Midbrain (tissue), 1 donor: ENCODE measurements at regions not wholly inside any gene's neighbourhood (a gene's known extent, or its start where the extent isn't known, plus 50 kb on each side); places are given as distances from the start of the nearest gene placed in this dataset.
"Not testable (repeated sequence)": the region's sequence is repeated elsewhere in the genome, so short reads cannot be mapped to it uniquely, and the experiment has no call there.

ENCODE experiments used
- DNase-seq: peaks from one replicate; lab custom pipeline; 2025; lab: John Stamatoyannopoulos, UW

DNA sequence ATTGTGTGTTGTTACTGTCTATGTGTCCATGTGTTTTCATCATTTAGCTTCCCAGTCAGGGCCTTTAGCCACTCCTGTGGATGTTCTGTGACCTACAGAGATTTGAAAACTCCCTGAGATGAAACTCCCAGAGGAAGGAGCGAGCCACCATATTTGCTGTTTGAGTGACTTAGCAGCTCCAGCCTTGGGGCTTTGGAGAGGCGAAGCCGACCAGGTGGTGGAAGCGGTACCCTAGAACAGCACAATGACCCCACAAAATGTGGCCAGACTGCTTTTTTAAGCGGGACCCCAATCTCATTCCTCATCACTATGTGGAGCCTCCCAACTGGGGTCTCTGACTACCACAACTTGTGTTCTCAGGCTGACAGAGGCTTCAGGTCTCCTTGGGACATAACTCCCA lies 323.9 kb upstream of the KCND2 start:
- no peak for DNase-seq

DNA sequence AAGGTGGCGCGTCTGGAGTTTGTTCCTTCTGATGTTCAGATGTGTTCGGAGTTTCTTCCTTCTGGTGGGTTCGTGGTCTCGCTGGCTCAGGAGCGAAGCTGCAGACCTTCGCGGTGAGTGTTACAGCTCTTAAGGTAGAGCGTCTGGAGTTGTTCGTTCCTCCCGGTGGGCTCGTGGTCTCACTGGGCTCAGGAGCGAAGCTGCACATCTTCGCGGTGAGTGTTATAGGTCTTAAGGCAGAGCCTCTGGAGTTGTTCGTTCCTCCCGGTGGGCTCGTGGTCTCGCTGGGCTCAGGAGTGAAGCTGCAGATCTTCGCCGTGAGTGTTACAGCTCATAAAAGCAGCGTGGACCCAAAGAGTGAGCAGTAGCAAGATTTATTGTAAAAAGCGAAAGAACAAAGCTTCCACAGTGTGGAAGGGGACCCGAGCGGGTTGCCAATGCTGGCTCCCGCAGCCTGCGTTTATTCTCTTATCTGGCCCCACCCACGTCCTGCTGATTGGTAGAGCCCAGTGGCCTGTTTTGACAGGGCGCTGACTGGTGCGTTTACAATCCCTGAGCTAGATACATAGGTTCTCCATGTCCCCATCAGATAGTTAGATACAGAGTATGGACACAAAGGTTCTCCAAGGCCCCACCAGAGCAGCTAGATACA lies 322.5 kb upstream of the KCND2 start:
- not testable (repeated sequence) for DNase-seq

DNA sequence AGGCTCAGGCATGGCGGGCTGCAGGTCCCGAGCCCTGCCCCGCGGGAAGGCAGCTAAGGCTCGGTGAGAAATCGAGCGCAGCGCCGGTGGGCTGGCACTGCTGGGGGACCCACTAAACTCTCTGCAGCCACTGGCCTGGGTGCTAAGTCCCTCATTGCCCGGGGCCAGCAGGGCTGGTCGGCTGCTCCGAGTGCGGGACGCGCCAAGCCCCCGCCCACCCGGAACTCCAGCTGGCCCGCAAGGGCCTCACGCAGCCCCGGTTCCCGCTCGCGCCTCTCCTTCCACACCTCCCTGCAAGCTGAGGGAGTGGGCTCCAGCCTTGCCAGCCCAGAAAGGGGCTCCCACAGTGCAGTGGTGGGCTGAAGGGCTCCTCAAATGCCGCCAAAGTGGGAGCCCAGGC lies 321.4 kb upstream of the KCND2 start:
- not testable (repeated sequence) for DNase-seq

DNA sequence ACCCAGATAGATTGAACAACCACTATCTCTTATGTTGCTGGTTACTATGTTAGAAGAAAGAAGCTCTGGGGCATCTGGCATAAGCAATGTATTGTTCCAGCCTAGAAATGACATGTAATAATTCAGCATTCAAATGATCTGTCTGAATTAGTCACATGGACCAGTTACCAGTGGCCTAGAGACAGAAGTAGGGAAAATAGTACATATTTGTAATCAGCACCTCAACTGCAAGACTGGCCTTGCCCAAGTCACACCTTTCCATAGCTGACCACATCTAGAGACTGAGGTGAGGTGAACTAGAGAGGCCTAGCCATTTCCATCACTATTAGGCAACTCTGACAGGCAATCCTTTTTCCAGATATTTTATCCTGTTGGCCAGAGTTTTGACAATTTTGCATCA lies 315.6 kb upstream of the KCND2 start:
- no peak for DNase-seq

DNA sequence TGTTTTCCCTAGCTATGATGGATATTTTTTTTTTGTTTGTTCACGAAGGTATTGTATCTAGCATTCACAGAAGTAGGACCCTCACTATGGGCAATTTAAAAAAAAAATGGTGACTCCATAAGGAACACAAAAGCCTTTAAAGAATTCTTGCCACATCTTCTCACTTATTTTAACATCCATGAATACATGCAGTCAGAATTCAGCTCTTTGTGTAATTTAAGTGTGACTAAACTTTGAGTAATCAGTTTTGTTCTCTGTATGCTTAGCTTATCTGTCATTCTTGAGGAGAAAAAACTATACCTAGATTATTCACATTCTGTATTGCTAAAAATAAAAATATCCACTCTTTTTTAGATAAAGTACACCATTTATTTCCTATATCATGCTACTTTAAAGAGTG lies 313.2 kb upstream of the KCND2 start:
- DNase-seq, result no peak

DNA sequence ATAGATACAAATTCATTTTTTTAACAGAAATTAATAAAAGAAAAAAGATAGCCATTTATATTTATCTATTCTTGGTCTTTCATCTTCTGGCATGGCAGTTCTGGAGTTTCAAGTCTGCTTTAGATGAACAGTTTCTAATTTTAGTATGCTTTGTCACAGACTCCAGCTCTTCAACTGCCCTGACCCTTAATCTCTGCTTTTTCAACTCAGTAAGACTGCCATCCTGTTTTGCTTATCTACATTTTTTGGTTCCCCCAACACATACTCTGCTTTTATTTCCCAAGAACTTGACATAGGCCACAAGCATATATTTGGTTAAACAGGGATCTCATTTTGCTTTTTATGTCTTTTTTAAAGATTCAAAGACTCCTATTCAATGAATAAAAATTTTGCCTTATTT lies 309.3 kb upstream of the KCND2 start:
- DNase-seq, result no peak

DNA sequence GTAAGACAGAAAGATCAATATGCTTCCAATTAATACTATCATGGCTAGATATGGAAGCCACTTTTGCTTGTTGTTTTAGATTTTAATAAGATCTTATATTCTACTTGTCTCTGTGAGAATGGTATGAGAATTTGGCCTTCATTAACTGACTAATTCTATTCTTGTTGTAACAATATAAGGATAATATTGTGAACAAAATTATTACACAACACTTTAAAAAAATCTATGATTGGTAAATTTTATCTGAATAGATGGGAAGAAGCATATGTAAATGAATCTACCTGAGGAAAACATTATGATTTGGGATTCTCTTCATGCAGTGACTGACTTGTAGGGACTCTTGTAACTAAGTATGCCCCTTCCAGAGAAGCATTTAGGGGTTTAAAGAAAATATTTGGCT lies 308.9 kb upstream of the KCND2 start:
- DNase-seq, result no peak

DNA sequence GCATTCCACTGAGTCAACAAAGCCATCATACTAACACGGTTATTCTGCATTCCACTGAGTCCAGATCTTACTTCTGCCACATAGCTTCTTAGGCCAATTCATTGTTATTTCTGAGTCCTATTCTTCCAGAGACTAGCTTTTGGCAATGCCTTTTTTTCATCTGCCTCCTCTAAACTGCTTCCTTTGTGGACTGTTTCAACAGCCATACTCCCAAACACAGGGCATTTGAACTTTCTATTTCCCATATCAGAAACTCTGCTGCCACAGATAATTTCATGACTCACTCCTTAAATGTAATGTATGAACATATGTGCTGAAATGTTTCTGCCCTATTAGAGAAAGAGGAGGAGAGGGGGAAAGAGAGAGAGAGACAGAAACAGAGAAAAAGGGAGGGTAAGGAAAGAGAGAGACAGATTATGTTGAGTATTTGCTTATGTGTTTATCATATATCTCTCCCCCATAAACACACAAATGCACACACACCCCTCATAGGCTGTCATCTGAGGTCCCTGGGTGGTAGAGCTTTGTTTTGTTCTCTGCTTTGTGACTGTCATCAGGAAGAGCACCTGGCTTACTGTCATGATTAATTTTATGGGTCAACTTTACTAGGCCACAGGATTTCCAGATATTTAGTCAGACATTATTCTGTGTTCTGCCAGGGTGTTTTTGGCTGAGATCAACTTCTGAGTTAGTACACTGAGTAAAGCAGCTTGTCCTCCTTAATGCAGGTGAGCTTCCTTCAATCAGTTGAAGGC lies 308.0 kb upstream of the KCND2 start:
- DNase-seq, result no peak

DNA sequence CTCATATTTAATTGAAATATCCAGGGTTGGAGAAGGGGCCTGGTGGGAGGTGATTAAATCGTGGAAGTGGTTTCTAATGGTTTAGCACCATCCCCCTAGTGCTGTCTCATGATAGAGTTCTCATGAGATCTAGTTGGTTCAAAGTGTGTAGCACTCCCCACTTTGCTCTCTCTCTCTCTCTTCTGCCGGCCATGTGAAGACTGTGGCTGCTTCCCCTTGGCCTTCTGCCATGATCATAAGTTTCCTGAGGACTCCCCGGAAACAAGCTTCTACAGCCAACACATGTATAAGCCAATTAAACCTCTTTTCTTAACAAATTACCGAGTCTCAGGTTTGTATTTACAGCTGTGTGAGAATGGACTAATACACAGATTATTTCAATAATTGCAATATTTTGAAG lies 305.8 kb upstream of the KCND2 start:
- no peak for DNase-seq

DNA sequence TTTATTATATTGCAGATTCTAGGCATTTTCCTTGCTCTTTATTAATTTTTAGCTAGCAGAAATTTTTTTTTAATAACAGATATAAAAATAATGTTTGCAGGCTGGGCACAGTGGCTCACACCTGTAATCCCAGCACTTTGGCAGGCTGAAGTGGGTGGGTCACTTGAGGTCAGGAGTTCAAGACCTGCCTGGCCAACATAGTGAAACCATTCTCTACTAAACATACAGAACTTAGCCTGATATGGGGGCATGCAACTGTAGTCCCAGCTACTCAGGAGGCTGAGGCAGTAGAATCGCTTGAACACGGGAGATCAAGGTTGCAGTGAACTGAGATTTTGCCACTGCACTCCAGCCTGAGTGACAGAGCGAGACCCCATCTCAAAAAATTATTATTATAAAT lies 304.6 kb upstream of the KCND2 start:
- not testable (repeated sequence) for DNase-seq

DNA sequence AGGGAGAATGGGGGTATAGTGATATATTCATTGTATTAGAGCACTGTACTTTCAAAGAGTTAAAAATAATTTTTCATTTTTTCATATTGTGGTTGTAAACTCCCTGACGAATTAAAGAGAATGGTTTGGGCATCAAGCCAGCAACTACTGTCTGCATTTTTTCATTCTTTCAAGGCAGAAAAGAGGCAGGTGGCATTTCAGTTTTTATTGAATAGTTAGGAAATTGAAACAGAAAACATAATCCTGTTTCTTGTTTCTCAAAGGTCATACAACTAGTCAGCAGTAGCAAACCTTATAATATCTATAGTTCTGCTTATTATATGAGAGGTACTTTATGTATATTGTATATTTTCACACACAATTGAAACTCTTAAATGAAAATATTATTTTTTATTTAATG lies 303.9 kb upstream of the KCND2 start:
- DNase-seq, result no peak

DNA sequence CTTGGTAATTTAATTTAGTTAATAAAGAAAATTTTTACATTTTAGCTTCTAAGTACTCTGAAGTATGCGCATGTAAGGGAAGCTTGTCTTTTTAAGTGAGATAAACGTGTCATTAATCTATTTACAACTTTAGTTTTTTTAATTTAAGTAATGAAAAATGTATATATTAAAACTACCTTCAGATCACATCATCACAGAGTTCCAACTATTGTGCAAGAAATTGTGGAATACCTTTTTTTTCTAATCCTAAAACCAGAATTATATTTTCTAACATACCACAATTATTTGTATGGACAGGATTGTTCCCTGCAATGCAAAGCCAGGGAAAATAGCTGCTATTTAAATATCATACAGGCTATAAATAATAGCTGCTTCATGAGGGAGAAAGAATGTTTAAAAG lies 303.2 kb upstream of the KCND2 start:
- DNase-seq, result no peak

DNA sequence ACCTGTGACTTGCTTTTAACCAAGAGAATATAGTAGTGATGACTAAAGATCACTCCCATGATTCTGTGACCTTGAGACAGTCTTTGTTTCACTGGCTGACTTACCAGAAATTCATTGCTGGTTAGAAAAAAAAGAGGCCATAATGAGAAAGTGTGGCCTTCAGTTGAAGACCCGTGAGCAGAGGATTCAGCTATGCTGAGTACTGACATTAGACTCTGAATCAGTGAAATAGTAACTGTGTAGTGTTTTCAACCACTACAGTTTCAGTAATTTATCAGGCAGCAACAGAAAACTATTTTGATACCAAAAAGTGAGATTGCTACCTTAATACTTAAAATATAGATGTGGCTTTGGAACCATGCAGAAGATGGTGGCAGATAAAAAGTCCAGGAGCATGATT lies 298.0 kb upstream of the KCND2 start:
- no peak for DNase-seq

DNA sequence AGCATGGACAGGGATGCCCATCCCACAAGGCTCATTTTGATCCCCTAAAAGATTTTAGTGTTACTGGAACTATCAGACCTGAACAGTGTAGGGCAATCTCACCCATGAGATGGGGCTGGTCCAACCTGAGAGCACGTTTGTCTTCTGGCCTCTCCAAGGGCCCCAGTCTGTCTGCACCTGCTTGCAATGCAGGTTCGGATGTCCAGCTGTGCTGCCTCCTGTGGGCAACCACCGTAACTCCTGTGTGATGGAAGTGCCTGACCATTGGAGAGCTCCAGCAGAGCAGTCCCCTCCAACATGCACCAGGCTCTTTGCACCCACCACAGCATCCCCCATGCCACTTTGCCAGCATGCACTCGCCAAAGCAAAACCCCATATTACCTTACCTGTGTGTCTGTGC lies 290.1 kb upstream of the KCND2 start:
- DNase-seq, result no peak

DNA sequence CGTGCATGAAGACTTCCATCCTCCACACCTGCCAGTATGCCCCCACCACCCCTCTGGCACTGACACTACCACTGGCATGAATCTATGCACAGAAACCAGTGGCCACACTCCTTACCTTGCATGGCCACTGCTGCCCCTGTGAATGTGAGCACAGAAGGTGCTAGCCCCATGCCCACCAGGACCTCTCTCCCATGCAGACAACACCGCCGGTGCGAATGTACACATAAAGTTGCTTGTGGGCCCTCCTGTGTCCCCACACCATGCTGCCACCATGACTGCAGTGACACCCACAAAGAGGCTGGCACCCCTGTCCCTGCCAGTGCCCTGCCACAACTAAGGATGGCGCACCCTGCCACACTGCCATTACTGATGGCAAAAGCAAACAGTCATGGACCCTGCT lies 289.5 kb upstream of the KCND2 start:
- DNase-seq, result no peak

DNA sequence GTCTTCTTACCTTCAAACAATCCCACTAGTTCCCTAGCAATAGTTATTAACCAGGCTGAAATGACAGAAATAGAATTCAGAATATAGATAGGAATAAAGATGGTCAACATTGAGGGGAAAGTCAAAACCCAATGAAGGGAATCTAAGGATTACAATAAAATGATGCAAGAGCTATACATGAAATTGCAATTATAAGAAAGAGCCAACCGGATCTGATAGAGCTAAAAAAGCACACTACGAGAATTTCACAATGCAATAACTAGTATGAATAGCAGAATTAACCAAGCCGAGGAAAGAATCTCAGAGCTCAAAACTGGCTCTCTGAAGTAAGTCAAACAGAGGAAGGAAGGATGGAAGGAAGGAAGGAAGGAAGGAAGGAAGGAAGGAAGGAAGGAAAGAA lies 288.7 kb upstream of the KCND2 start:
- no peak for DNase-seq

DNA sequence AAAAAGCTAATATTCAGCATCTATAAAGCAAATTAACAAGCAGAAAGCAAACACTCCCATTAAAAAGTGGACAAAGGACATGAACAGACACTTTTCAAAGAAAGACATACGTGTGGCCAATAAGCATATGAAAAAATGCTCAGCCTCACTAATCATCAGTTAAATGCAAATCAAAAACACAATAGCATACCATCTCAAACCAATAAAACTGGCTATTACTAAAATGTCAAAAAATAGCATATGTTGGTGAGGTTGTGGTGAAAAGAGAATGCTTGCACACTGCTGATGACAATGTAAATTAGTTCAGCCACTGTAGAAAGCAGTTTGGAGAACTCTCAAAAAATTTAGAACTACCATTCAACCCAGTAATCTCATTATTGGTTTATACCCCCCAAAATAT lies 284.6 kb upstream of the KCND2 start:
- no peak for DNase-seq

DNA sequence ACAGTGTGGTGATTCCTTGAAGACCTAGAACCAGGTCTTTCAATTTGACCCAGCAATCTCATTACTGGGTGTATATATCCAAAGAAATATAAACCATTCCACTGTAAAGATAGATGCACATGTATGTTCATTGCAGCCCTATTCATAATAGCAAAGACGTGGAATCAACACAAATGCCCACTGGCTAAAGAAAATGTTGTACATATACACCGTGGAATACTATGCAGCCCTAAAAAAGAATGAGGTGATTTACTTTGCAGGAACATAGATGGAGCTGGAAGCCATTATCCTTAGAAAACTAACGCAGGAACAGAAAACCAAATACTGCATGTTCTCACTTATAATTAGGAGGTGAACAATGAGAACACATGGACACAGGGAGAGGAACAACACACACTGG lies 278.0 kb upstream of the KCND2 start:
- no peak for DNase-seq

DNA sequence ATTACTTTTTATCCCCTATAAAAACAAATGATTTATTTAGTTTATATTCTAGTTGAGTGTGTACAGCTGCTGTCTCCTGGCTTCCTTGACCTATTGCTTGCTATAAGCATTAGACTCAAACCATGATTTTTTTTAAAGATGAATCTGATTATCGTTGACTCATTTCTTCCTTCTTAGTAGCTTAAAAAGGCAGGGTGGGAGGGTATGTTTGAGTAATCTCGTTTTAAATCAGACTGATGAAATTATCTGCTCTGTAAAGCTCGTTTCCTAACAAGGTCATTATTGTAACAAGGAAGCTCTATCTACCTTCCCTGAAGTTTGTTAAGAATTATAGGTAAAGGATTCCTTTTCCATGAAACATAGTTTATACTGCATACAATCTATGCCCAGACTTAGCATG lies 276.3 kb upstream of the KCND2 start:
- no peak for DNase-seq

DNA sequence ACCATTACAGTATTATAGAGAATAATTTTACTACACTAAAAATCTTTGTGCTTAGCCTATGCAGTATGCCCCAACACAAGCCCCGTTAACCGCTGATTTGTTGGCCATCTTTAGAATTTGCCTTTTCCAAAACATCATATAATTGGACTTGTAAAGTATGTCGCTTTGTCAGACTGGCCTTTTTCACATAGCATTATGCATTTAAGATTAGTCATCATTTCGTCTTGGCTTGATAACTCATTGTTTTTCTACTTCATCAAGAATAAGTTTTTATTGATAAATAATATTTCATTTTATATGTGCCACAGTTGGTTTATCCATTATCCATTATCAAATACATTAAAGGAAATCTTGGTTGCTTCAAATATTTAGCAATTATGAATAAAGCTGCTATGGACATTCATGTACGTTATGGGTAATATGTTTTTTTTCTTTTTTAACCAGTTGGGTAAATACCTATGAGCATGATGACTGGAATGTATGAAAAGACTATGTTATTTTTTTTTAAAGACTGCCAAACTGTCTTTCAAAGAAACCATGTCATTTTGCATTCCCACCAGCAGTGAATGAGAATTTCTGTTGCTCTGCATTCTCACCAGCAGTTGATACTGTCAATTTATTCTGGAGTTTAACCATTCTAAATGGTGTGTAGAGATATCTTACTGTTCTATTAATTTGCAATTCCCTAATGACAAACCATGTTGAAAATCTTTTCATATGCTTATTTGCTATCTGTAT lies 273.1 kb upstream of the KCND2 start:
- DNase-seq, result no peak

DNA sequence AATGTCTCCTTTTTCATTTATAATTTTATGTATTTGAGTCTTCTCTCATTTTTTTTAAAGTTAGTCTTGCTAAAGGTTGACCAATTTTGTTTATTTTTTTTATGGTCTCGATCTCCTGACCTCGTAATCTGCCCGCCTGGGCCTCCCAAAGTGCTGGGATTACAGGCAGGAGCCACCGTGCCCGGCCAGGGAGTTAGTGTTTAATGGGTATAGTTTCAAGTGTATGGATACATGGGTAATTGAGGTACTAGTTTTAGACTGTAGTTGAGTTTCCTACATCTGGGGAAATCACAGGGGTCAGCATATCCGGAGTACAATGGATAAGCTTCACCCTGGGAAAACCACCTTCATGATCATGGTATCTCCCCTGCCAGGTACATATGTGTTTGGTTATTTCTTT lies 267.3 kb upstream of the KCND2 start:
- DNase-seq, result no peak

DNA sequence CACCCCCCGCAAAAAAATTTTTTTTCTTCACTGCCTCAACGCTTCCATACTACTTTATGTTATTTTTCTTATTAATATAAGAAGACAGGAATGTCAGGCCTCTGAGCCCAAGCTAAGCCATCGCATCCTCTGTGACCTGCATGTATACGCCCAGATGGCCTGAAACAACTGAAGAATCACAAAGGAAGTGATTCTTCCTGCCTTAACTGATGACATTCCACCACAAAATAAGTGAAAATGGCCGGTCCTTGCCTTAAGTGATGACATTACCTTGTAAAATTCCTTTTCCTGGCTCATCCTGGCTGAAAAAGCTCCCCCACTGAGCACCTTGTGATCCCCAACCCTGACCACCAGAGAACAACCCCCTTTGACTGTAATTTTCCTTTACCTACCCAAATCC lies 258.7 kb upstream of the KCND2 start:
- DNase-seq, result not testable (repeated sequence)

DNA sequence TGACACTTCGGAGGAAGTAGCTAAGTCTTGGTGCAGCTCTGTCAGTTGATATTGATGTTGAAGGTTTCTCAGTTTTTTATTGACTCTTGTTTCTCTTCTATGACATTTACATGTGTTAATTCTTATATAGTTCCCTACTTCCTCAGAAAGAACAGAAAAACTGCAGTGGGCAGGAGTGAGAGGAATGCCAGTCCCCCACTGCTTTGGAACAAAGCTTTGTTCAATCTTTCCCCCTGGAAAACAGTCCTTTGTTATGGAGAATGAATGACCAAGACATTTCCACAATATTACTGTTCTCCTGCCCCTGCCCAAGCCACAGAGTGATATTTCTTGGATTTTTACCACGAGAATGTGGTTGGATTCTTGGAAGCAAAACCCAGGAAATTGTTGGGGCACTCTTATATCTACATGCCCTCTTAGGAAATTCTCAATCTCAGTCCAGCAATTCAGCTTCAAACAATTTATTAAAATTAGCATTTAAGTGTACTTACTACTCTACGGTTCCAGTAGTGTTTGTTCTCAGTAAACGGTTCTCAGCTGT lies 258.0 kb upstream of the KCND2 start:
- DNase-seq, result no peak
